VCaP (cell line): ENCODE measurements at regions not wholly inside any gene's neighbourhood (a gene's known extent, or its start where the extent isn't known, plus 50 kb on each side); places are given as distances from the start of the nearest gene placed in this dataset.

Source experiments
- H3K27ac ChIP-seq: fragments of 450-650 bp; 2 replicates; pipeline ENCODE4 v1.5.1; 2017
- CTCF ChIP-seq: fragments of 450-650 bp; conservative IDR thresholded peaks from 2 replicates; pipeline ENCODE4 v1.5.1; 2017; ENCODE audit warnings: mild to moderate bottlenecking, moderate library complexity

GRCh38 chr4:32985256-32985655 lies 2265.1 kb downstream of the PCDH7 start:
- TF ChIP-seq CTCF = no peak
- no peak overlapping the region for H3K27ac ChIP-seq

- no peak for TF ChIP-seq CTCF
- H3K27ac ChIP-seq = no peak overlapping the region
These were observed 2266.1 kb downstream of the PCDH7 start for GRCh38 chr4:32986236-32986635.

- TF ChIP-seq CTCF = no peak
- H3K27ac ChIP-seq = no peak overlapping the region
These were observed 2266.9 kb downstream of the PCDH7 start for GRCh38 chr4:32987111-32987510.

GRCh38 chr4:32988165-32988811 lies 2268.1 kb downstream of the PCDH7 start:
- no peak overlapping the region for H3K27ac ChIP-seq
- TF ChIP-seq CTCF = no peak

- no peak overlapping the region for H3K27ac ChIP-seq
- TF ChIP-seq CTCF = no peak
These were observed 2271.5 kb downstream of the PCDH7 start for GRCh38 chr4:32991663-32992062.

GRCh38 chr4:32994981-32995881 lies 2275.1 kb downstream of the PCDH7 start:
- TF ChIP-seq CTCF = no peak
- no peak overlapping the region for H3K27ac ChIP-seq

GRCh38 chr4:33013282-33013681 lies 2293.1 kb downstream of the PCDH7 start:
- no peak for TF ChIP-seq CTCF
- H3K27ac ChIP-seq = no peak overlapping the region
